GM10266 (cell line): ENCODE measurements at regions not wholly inside any gene's neighbourhood (a gene's known extent, or its start where the extent isn't known, plus 50 kb on each side); places are given as distances from the start of the nearest gene placed in this dataset.

Experiments
- DNase-seq: peaks from one replicate; pipeline ENCODE4 v3.0.0; 2012; ENCODE audit errors: extremely low spot score
- CTCF ChIP-seq: IDR thresholded peaks from 2 replicates; pipeline ENCODE4 v1.5.1; 2012; ENCODE audit warnings: mild to moderate bottlenecking, low read depth; ENCODE audit not compliant: control insufficient read depth, insufficient read depth; ENCODE audit errors: missing control alignments

GRCh38 chr11:128305588-128305987 lies 281.8 kb downstream of the ETS1 start:
- no peak for TF ChIP-seq CTCF
- DNase-seq = no peak

GRCh38 chr11:128304666-128305485 lies 282.5 kb downstream of the ETS1 start:
- no peak for DNase-seq

GRCh38 chr11:128304116-128304515 lies 283.2 kb downstream of the ETS1 start:
- DNase-seq = no peak
- TF ChIP-seq CTCF = no peak

More at GRCh38 chr11:128304666-128305485, 282.5 kb downstream of the ETS1 start:
- TF ChIP-seq CTCF = no peak

GRCh38 chr11:128303383-128303782 lies 284.0 kb downstream of the ETS1 start:
- TF ChIP-seq CTCF = no peak
- no peak for DNase-seq

- DNase-seq = no peak
- TF ChIP-seq CTCF = no peak
Measured at GRCh38 chr11:128302425-128303186, 284.8 kb downstream of the ETS1 start.

GRCh38 chr11:128301756-128302155 lies 285.6 kb downstream of the ETS1 start:
- no peak for TF ChIP-seq CTCF
- DNase-seq = no peak

GRCh38 chr11:128300785-128301184 lies 286.6 kb downstream of the ETS1 start:
- no peak for DNase-seq
- no peak for TF ChIP-seq CTCF
